BE2C (cell line): ENCODE measurements at regions not wholly inside any gene's neighbourhood (a gene's known extent, or its start where the extent isn't known, plus 50 kb on each side); places are given as distances from the start of the nearest gene placed in this dataset.

Experiments
- DNase-seq: peaks from one replicate; pipeline ENCODE4 v3.0.0-alpha.2; 2020
- H3K27me3 ChIP-seq: fragments of 250-450 bp; sonication (Bioruptor Pico); 2 replicates; pipeline ENCODE4 v1.5.1; 2020; ENCODE audit warnings: mild to moderate bottlenecking
- H3K36me3 ChIP-seq: fragments of 250-450 bp; sonication (Bioruptor Pico); 2 replicates; pipeline ENCODE4 v1.5.1; 2020; ENCODE audit warnings: mild to moderate bottlenecking
- H3K4me1 ChIP-seq: fragments of 250-450 bp; sonication (Bioruptor Pico); 2 replicates; pipeline ENCODE4 v1.5.1; 2020
- H3K4me3 ChIP-seq: 2 replicates; pipeline ENCODE4 v1.5.1; 2011; ENCODE audit warnings: low read depth, low read length
- H3K9me3 ChIP-seq: fragments of 250-450 bp; sonication (Bioruptor Pico); 2 replicates; pipeline ENCODE4 v1.5.1; 2020
- TF ChIP-seq, protein P1 (sequence below): IDR thresholded peaks from 2 replicates; pipeline ENCODE4 v1.5.1; 2012; ENCODE audit warnings: mild to moderate bottlenecking, low read depth, low read length

DNA sequence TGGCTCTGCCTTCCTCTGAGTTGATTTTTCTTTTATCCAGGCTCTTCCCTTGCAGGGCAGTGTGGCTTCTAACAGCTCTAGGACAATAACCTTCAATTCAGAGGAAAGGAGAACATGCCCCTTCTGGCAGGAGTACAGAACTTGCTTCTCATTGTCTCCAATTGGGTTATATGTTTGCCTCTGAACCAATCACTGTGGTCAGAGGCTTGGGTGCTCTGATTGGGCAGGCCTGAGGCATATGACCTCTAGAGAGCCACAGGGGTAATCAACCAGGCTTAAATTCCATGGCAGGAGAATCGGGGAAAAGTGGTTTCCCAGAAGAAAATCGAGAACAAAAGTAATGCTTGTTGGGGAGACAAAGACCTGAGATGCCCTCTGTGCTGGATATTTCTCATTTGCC is 240.0 kb downstream of the REEP3 start:
- Histone ChIP-seq H3K4me1 (peaks cover 8% of the 10 kb centered on the region), H3K27me3 (no peaks in the 10 kb centered on the region), H3K9me3 (no peaks in the 10 kb centered on the region), H3K36me3 (no peaks in the 10 kb centered on the region), H3K4me3 (no peak overlapping the region)
- DNase-seq: no peak
- TF ChIP-seq, protein P1, sequence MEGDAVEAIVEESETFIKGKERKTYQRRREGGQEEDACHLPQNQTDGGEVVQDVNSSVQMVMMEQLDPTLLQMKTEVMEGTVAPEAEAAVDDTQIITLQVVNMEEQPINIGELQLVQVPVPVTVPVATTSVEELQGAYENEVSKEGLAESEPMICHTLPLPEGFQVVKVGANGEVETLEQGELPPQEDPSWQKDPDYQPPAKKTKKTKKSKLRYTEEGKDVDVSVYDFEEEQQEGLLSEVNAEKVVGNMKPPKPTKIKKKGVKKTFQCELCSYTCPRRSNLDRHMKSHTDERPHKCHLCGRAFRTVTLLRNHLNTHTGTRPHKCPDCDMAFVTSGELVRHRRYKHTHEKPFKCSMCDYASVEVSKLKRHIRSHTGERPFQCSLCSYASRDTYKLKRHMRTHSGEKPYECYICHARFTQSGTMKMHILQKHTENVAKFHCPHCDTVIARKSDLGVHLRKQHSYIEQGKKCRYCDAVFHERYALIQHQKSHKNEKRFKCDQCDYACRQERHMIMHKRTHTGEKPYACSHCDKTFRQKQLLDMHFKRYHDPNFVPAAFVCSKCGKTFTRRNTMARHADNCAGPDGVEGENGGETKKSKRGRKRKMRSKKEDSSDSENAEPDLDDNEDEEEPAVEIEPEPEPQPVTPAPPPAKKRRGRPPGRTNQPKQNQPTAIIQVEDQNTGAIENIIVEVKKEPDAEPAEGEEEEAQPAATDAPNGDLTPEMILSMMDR: no peak

DNA sequence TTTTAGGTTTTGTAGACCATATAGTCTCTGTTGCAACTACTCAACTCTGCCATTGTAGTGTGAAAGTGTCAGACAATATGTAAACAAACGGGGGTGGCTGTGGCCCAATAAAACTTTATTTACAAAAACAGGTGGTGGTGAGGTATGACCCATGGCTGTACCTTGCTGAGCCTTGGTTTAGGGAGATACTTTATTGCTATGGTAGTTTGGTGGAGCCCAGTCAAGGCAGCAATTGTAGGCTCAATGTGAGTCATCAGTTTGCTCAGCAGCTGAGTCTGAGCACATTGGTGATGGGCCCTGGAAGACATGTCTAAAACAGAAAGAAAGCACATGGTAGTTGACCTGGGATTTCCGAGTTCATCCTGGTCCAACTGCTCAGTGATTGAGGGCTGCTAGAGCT is 242.5 kb downstream of the REEP3 start:
- Histone ChIP-seq H3K4me3 (no peak overlapping the region), H3K4me1 (peaks cover 11% of the 10 kb centered on the region), H3K36me3 (no peaks in the 10 kb centered on the region), H3K27me3 (no peaks in the 10 kb centered on the region), H3K9me3 (no peaks in the 10 kb centered on the region)
- TF ChIP-seq, protein P1: no peak
- DNase-seq: no peak

GRCh38 chr10:63765126-63765525 is 243.9 kb downstream of the REEP3 start:
- no peak overlapping the region for H3K4me3 ChIP-seq
- H3K4me1 ChIP-seq: peaks cover 12% of the 10 kb centered on the region
- no peaks in the 10 kb centered on the region for H3K9me3 ChIP-seq
- H3K27me3 ChIP-seq: no peaks in the 10 kb centered on the region
- DNase-seq: no peak
- TF ChIP-seq, protein P1: no peak
- H3K36me3 ChIP-seq: no peaks in the 10 kb centered on the region

DNA sequence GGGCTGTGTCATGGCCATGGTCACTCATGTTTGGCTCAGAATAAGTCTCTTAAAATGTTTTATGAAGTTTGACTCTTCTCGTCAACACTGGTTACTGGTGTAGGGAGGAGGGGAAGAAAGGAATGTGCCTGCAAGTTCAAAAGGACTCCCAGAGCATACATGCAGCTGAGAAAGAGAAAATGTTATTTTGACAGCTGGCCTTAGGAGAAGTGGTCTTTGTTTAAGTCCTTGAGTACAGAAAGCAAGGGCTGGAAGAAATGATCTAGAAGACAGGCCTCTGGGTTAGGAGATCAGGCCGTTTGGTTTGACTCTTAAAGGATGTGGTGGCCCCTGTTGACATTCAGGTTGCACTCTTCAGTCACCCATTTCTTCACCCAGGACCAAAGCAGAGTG is 245.5 kb downstream of the REEP3 start:
- H3K4me3 ChIP-seq: no peak overlapping the region
- TF ChIP-seq, protein P1: no peak
- H3K9me3 ChIP-seq: no peaks in the 10 kb centered on the region
- peaks cover 9% of the 10 kb centered on the region for H3K4me1 ChIP-seq
- no peaks in the 10 kb centered on the region for H3K27me3 ChIP-seq
- H3K36me3 ChIP-seq: no peaks in the 10 kb centered on the region
- no peak for DNase-seq

GRCh38 chr10:63767138-63767801 is 246.1 kb downstream of the REEP3 start:
- no peaks in the 10 kb centered on the region for H3K27me3 ChIP-seq
- DNase-seq: no peak
- no peaks in the 10 kb centered on the region for H3K36me3 ChIP-seq

DNA sequence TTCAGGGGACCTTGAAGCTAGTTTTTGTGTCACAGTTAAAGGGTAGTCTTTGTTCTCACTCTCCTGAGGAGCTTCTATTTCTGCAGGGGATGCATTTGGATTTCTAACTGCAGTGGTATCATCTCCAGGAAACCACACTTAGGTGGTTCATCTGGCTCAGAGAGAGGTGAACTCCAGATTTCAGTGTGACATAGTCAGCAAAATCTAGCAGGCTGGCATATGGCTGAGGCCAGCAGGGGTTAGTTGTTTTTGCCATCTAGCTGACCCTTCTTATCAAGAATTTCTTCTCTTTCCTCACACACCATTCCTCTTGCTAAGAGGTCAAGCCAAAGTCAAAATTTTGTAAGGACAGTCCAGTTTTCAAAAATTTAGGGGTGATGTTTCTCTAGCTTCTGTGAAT is 248.2 kb downstream of the REEP3 start:
- DNase-seq: no peak
- Histone ChIP-seq H3K4me1 (peaks cover 9% of the 10 kb centered on the region), H3K4me3 (no peak overlapping the region), H3K27me3 (no peaks in the 10 kb centered on the region), H3K9me3 (no peaks in the 10 kb centered on the region), H3K36me3 (no peaks in the 10 kb centered on the region)
- TF ChIP-seq, protein P1: no peak

More at GRCh38 chr10:63767138-63767801, 246.1 kb downstream of the REEP3 start:
- Histone ChIP-seq H3K4me3 (no peak overlapping the region), H3K9me3 (no peaks in the 10 kb centered on the region), H3K4me1 (peaks cover 9% of the 10 kb centered on the region)
- TF ChIP-seq, protein P1: peak; percentile 43
